22Rv1 (cell line): ENCODE measurements at regions not wholly inside any gene's neighbourhood (a gene's known extent, or its start where the extent isn't known, plus 50 kb on each side); places are given as distances from the start of the nearest gene placed in this dataset.
"Not testable (repeated sequence)": the region's sequence is repeated elsewhere in the genome, so short reads cannot be mapped to it uniquely, and the experiment has no call there.

ENCODE experiments used
- H3K27ac ChIP-seq: fragments of 450-650 bp; 2 replicates; pipeline ENCODE4 v1.5.1; 2017
- CTCF ChIP-seq: fragments of 450-650 bp; IDR thresholded peaks from 2 replicates; pipeline ENCODE4 v1.5.1; 2017; ENCODE audit warnings: mild to moderate bottlenecking
- ZFX ChIP-seq: fragments of 450-650 bp; IDR thresholded peaks from 2 replicates; pipeline ENCODE4 v1.6.1; 2017; ENCODE audit warnings: antibody characterized with exemption, borderline replicate concordance

GRCh38 chr6:76532647-76533046, 460.2 kb upstream of the IMPG1 start:
- TF ChIP-seq CTCF (no peak), ZFX (no peak)
- no peak overlapping the region for H3K27ac ChIP-seq

- TF ChIP-seq CTCF (no peak), ZFX (no peak)
- H3K27ac ChIP-seq = no peak overlapping the region
Observed at GRCh38 chr6:76518443-76518842, 446.0 kb upstream of the IMPG1 start.

- TF ChIP-seq CTCF (no peak), ZFX (no peak)
- no peak overlapping the region for H3K27ac ChIP-seq
Observed at GRCh38 chr6:76516924-76517323, 444.5 kb upstream of the IMPG1 start.

GRCh38 chr6:76510489-76510888, 438.0 kb upstream of the IMPG1 start:
- H3K27ac ChIP-seq = no peak overlapping the region
- TF ChIP-seq ZFX (no peak), CTCF (no peak)

GRCh38 chr6:76509397-76509796, 436.9 kb upstream of the IMPG1 start:
- no peak overlapping the region for H3K27ac ChIP-seq
- no peak for TF ChIP-seq CTCF
- no peak for TF ChIP-seq ZFX

GRCh38 chr6:76506808-76507207, 434.3 kb upstream of the IMPG1 start:
- H3K27ac ChIP-seq = no peak overlapping the region
- TF ChIP-seq CTCF = no peak
- TF ChIP-seq ZFX = no peak

- no peak for TF ChIP-seq CTCF
- no peak for TF ChIP-seq ZFX
- no peak overlapping the region for H3K27ac ChIP-seq
Observed at GRCh38 chr6:76495909-76496308, 423.4 kb upstream of the IMPG1 start.

- not testable (repeated sequence) for H3K27ac ChIP-seq
Observed at GRCh38 chr6:76491376-76491775, 418.9 kb upstream of the IMPG1 start.
